ENCODE measurements at regions not wholly inside any gene's neighbourhood (a gene's known extent, or its start where the extent isn't known, plus 50 kb on each side); places are given as distances from the start of the nearest gene placed in this dataset.

DNA sequence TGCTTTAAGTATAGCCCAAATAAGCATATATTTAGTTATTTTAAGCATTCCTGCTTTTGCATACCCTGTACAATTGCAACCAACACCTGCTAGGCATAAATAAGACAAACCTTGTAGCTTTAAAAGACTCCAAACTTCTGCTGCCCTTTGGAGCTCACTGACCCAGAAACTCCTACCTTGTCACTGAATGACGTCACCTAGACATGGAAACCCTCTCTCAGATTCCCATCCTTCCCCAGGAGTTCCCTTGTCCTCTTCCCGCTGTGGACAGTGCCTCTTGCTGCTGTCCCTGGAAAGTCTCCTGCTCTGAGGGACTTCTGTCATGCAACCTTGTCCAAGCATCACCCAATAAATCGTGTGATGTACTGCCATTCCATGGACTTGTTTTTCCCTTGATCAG lies 507.2 kb downstream of the GRXCR1 start:
- H3K27ac ChIP-seq (replicated peaks), result no peak overlapping the region
- no peaks in the 10 kb centered on the region for H3K27me3 ChIP-seq (ENCODE audit: insufficient read depth, poor library complexity, severe bottlenecking)
- no peak overlapping the region for H3K4me3 ChIP-seq (replicated peaks; ENCODE audit: insufficient read depth, low read length)
- DNase-seq (ENCODE audit: low read depth in 1 of 2, low spot score in 1 of 2), result no peak
- TF ChIP-seq GABPA (IDR thresholded peaks at IDR 0.05; ENCODE audit: low read depth), result no peak
- no peak for TF ChIP-seq POLR2AphosphoS5 (IDR thresholded peaks at IDR 0.05; ENCODE audit: low read depth)
- TF ChIP-seq SPI1 (IDR thresholded peaks at IDR 0.05; ENCODE audit: borderline replicate concordance, low read depth), result no peak
- TF ChIP-seq, protein P1, sequence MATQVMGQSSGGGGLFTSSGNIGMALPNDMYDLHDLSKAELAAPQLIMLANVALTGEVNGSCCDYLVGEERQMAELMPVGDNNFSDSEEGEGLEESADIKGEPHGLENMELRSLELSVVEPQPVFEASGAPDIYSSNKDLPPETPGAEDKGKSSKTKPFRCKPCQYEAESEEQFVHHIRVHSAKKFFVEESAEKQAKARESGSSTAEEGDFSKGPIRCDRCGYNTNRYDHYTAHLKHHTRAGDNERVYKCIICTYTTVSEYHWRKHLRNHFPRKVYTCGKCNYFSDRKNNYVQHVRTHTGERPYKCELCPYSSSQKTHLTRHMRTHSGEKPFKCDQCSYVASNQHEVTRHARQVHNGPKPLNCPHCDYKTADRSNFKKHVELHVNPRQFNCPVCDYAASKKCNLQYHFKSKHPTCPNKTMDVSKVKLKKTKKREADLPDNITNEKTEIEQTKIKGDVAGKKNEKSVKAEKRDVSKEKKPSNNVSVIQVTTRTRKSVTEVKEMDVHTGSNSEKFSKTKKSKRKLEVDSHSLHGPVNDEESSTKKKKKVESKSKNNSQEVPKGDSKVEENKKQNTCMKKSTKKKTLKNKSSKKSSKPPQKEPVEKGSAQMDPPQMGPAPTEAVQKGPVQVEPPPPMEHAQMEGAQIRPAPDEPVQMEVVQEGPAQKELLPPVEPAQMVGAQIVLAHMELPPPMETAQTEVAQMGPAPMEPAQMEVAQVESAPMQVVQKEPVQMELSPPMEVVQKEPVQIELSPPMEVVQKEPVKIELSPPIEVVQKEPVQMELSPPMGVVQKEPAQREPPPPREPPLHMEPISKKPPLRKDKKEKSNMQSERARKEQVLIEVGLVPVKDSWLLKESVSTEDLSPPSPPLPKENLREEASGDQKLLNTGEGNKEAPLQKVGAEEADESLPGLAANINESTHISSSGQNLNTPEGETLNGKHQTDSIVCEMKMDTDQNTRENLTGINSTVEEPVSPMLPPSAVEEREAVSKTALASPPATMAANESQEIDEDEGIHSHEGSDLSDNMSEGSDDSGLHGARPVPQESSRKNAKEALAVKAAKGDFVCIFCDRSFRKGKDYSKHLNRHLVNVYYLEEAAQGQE (IDR thresholded peaks at IDR 0.05; ENCODE audit: insufficient replicate concordance, low read depth), result no peak
- TF ChIP-seq, protein P2, sequence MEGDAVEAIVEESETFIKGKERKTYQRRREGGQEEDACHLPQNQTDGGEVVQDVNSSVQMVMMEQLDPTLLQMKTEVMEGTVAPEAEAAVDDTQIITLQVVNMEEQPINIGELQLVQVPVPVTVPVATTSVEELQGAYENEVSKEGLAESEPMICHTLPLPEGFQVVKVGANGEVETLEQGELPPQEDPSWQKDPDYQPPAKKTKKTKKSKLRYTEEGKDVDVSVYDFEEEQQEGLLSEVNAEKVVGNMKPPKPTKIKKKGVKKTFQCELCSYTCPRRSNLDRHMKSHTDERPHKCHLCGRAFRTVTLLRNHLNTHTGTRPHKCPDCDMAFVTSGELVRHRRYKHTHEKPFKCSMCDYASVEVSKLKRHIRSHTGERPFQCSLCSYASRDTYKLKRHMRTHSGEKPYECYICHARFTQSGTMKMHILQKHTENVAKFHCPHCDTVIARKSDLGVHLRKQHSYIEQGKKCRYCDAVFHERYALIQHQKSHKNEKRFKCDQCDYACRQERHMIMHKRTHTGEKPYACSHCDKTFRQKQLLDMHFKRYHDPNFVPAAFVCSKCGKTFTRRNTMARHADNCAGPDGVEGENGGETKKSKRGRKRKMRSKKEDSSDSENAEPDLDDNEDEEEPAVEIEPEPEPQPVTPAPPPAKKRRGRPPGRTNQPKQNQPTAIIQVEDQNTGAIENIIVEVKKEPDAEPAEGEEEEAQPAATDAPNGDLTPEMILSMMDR (IDR thresholded peaks at IDR 0.05; ENCODE audit: insufficient read depth, low read length), result no peak

DNA sequence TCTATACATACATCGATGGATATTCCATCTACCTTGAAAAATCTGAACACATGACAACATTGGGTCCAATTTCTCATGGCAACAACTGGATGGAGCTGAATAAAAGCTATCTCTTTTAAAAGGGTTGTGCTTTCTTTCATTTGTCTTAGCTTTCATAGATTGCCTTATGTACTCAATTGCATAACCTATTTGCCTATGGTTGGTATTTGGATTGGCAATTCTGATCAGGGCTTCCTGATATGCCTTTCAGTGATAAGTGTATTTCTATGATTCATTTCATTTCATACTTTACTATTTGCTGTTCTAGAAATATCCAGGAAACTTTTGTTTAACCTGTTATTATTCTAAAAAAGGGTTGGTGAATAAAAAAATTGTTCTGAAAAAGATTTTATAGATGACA lies 509.9 kb downstream of the GRXCR1 start:
- Histone ChIP-seq H3K27me3 (ENCODE audit: insufficient read depth, poor library complexity, severe bottlenecking) (no peaks in the 10 kb centered on the region), H3K27ac (replicated peaks) (no peak overlapping the region), H3K4me3 (replicated peaks; ENCODE audit: insufficient read depth, low read length) (no peak overlapping the region)
- no peak for DNase-seq (ENCODE audit: low read depth in 1 of 2, low spot score in 1 of 2)
- TF ChIP-seq, protein P1 (IDR thresholded peaks at IDR 0.05; ENCODE audit: insufficient replicate concordance, low read depth), result no peak
- TF ChIP-seq, protein P2 (IDR thresholded peaks at IDR 0.05; ENCODE audit: insufficient read depth, low read length), result no peak
- TF ChIP-seq GABPA (IDR thresholded peaks at IDR 0.05; ENCODE audit: low read depth) (no peak), POLR2AphosphoS5 (IDR thresholded peaks at IDR 0.05; ENCODE audit: low read depth) (no peak), SPI1 (IDR thresholded peaks at IDR 0.05; ENCODE audit: borderline replicate concordance, low read depth) (no peak)

DNA sequence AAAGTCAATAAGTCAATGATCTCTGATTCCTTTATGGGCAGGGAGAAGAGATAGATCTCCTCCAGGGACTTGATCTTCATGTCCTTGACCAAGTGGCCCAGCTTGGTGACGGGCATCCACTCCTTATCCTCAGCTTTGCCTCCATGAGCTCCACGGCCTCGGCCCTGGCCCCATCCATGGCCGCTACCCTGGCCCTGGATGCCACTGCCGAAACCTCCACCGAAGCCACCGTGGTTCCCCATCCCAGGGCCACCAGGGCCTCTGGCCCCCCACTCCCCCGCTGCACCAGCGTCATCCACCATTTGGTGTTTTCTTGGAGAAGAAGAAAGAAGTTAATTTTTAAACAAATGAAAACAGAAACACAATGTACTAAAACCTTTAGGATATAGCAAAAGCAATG lies 518.1 kb downstream of the GRXCR1 start:
- no peaks in the 10 kb centered on the region for H3K27me3 ChIP-seq (ENCODE audit: insufficient read depth, poor library complexity, severe bottlenecking)
- H3K27ac ChIP-seq (replicated peaks), result no peak overlapping the region
- no peak overlapping the region for H3K4me3 ChIP-seq (replicated peaks; ENCODE audit: insufficient read depth, low read length)
- TF ChIP-seq SPI1 (IDR thresholded peaks at IDR 0.05; ENCODE audit: borderline replicate concordance, low read depth), result no peak
- TF ChIP-seq, protein P2 (IDR thresholded peaks at IDR 0.05; ENCODE audit: insufficient read depth, low read length), result no peak
- TF ChIP-seq, protein P1 (IDR thresholded peaks at IDR 0.05; ENCODE audit: insufficient replicate concordance, low read depth), result no peak
- no peak for TF ChIP-seq POLR2AphosphoS5 (IDR thresholded peaks at IDR 0.05; ENCODE audit: low read depth)
- no peak for DNase-seq (ENCODE audit: low read depth in 1 of 2, low spot score in 1 of 2)
